ENCODE measurements at regions not wholly inside any gene's neighbourhood (a gene's known extent, or its start where the extent isn't known, plus 50 kb on each side); places are given as distances from the start of the nearest gene placed in this dataset.

DNA sequence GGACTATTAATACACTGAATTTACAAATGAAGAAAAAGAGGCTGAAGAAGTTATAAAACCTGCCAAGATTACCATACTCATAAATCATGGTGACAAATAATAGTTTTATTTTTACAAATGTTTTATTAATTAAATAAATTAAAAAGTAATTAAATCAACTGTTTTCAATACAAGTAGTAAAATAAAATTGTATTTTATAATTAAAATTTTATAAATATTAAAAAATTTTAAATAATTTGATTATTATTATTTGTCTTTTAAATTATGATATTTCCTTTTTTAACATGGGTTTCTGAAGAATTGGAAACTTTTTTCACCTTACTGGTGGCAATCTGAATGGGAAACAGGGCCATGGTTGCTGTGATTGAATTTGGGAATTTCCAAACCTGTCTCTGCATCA lies 177.3 kb upstream of the TSHZ2 start:
- intact Hi-C loops (cut with DNase I): no loop called here
- Histone ChIP-seq H3K4me3 (no peak overlapping the region), H3K27me3 (no peaks in the 10 kb centered on the region), H3K36me3 (no peaks in the 10 kb centered on the region), H3K27ac (replicated peaks in 1 of 4) (no peak overlapping the region), H3K9me3 (no peaks in the 10 kb centered on the region), H3K4me1 (no peaks in the 10 kb centered on the region)
- DNase-seq (ENCODE audit: extremely low spot score): no peak
- TF ChIP-seq, protein P1, sequence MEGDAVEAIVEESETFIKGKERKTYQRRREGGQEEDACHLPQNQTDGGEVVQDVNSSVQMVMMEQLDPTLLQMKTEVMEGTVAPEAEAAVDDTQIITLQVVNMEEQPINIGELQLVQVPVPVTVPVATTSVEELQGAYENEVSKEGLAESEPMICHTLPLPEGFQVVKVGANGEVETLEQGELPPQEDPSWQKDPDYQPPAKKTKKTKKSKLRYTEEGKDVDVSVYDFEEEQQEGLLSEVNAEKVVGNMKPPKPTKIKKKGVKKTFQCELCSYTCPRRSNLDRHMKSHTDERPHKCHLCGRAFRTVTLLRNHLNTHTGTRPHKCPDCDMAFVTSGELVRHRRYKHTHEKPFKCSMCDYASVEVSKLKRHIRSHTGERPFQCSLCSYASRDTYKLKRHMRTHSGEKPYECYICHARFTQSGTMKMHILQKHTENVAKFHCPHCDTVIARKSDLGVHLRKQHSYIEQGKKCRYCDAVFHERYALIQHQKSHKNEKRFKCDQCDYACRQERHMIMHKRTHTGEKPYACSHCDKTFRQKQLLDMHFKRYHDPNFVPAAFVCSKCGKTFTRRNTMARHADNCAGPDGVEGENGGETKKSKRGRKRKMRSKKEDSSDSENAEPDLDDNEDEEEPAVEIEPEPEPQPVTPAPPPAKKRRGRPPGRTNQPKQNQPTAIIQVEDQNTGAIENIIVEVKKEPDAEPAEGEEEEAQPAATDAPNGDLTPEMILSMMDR (IDR thresholded peaks at IDR 0.05): no peak
- TF ChIP-seq POLR2AphosphoS5 (IDR thresholded peaks at IDR 0.05) (no peak), POLR2A (IDR thresholded peaks at IDR 0.05; ENCODE audit: low read depth) (no peak), EP300 (IDR thresholded peaks at IDR 0.05) (no peak)

- Histone ChIP-seq H3K27ac (replicated peaks in 1 of 4) (no peak overlapping the region), H3K4me3 (no peak overlapping the region), H3K27me3 (no peaks in the 10 kb centered on the region), H3K4me1 (no peaks in the 10 kb centered on the region), H3K36me3 (no peaks in the 10 kb centered on the region), H3K9me3 (no peaks in the 10 kb centered on the region)
- TF ChIP-seq, protein P1 (IDR thresholded peaks at IDR 0.05): no peak
- no peak for TF ChIP-seq EP300 (IDR thresholded peaks at IDR 0.05)
- no peak for TF ChIP-seq POLR2AphosphoS5 (IDR thresholded peaks at IDR 0.05)
- no peak for TF ChIP-seq POLR2A (IDR thresholded peaks at IDR 0.05; ENCODE audit: low read depth)
- intact Hi-C loops (cut with DNase I): no loop called here
- DNase-seq (ENCODE audit: extremely low spot score): no peak
- 95% methylated on average over 7 of the region's 7 CpGs for WGBS
Measured at GRCh38 chr20:52793339-52793963, 178.7 kb upstream of the TSHZ2 start.

DNA sequence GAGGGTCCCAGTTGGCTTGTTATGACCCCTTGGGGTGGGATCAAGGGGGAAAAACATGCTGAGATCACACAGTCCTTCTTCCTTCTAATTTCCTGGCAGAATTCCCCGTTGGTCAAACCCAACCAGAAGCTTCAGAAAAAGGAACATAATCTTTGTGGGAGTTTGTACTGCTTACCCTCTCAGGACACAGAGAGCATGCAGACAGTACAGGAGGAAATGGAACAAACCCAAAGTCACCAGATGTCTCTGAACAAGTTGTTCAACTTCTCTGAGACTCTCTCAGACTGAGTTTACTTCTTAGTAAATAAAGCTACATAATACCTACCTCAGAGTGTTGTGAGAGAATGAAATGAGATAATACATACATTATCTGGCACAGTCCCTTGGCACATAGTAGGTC lies 181.1 kb upstream of the TSHZ2 start:
- DNase-seq (ENCODE audit: extremely low spot score): no peak
- WGBS: 82% methylated on average over 1 of the region's 1 CpG
- Histone ChIP-seq H3K9me3 (no peaks in the 10 kb centered on the region), H3K36me3 (no peaks in the 10 kb centered on the region), H3K27ac (replicated peaks in 1 of 4) (no peak overlapping the region), H3K27me3 (no peaks in the 10 kb centered on the region), H3K4me1 (no peaks in the 10 kb centered on the region), H3K4me3 (no peak overlapping the region)
- intact Hi-C loops (cut with DNase I): no loop called here
- TF ChIP-seq, protein P1 (IDR thresholded peaks at IDR 0.05): no peak
- no peak for TF ChIP-seq POLR2AphosphoS5 (IDR thresholded peaks at IDR 0.05)
- TF ChIP-seq POLR2A (IDR thresholded peaks at IDR 0.05; ENCODE audit: low read depth): no peak
- no peak for TF ChIP-seq EP300 (IDR thresholded peaks at IDR 0.05)

DNA sequence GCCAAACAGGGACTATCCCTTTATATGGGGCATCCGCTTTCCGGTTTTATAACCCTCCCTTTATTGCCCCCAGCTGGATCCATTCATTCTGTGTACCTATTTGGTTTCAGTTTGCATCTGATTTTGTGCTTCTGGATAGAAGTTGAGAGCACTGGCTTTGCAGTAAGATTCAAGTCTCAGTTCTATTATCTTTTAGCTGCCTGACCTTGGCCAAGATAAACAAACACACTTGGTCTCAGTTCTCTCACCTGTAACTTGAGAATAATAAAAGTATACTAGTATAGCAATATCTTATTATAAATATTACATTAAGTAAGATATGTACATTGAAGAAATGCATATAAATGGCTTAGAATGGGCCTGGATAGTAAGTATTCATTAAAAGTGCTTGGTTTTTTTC lies 182.4 kb upstream of the TSHZ2 start:
- 61% methylated on average over 2 of the region's 2 CpGs for WGBS
- H3K4me1 ChIP-seq: no peaks in the 10 kb centered on the region
- TF ChIP-seq, protein P1 (IDR thresholded peaks at IDR 0.05): no peak
- TF ChIP-seq POLR2A (IDR thresholded peaks at IDR 0.05; ENCODE audit: low read depth) (no peak), POLR2AphosphoS5 (IDR thresholded peaks at IDR 0.05) (no peak), EP300 (IDR thresholded peaks at IDR 0.05) (no peak)
- intact Hi-C loops (cut with DNase I): no loop called here
- no peak for DNase-seq (ENCODE audit: extremely low spot score)
- no peak overlapping the region for H3K27ac ChIP-seq (replicated peaks in 1 of 4)
- H3K4me3 ChIP-seq: no peak overlapping the region
- H3K9me3 ChIP-seq: no peaks in the 10 kb centered on the region
- H3K36me3 ChIP-seq: no peaks in the 10 kb centered on the region
- no peaks in the 10 kb centered on the region for H3K27me3 ChIP-seq

GRCh38 chr20:52787962-52788361 lies 184.2 kb upstream of the TSHZ2 start:
- intact Hi-C loops (cut with DNase I): no loop called here
- TF ChIP-seq POLR2AphosphoS5 (IDR thresholded peaks at IDR 0.05) (no peak), EP300 (IDR thresholded peaks at IDR 0.05) (no peak), POLR2A (IDR thresholded peaks at IDR 0.05; ENCODE audit: low read depth) (no peak)
- TF ChIP-seq, protein P1 (IDR thresholded peaks at IDR 0.05): no peak
- H3K36me3 ChIP-seq: no peaks in the 10 kb centered on the region
- H3K9me3 ChIP-seq: no peaks in the 10 kb centered on the region
- H3K4me1 ChIP-seq: no peaks in the 10 kb centered on the region
- no peaks in the 10 kb centered on the region for H3K27me3 ChIP-seq
- DNase-seq (ENCODE audit: extremely low spot score): no peak
- 75% methylated on average over 3 of the region's 3 CpGs for WGBS
- no peak overlapping the region for H3K4me3 ChIP-seq
- no peak overlapping the region for H3K27ac ChIP-seq (replicated peaks in 1 of 4)

Measured in esophagus muscularis mucosa (tissue), 4 donors.